ENCODE measurements at regions not wholly inside any gene's neighbourhood (a gene's known extent, or its start where the extent isn't known, plus 50 kb on each side); places are given as distances from the start of the nearest gene placed in this dataset.

DNA sequence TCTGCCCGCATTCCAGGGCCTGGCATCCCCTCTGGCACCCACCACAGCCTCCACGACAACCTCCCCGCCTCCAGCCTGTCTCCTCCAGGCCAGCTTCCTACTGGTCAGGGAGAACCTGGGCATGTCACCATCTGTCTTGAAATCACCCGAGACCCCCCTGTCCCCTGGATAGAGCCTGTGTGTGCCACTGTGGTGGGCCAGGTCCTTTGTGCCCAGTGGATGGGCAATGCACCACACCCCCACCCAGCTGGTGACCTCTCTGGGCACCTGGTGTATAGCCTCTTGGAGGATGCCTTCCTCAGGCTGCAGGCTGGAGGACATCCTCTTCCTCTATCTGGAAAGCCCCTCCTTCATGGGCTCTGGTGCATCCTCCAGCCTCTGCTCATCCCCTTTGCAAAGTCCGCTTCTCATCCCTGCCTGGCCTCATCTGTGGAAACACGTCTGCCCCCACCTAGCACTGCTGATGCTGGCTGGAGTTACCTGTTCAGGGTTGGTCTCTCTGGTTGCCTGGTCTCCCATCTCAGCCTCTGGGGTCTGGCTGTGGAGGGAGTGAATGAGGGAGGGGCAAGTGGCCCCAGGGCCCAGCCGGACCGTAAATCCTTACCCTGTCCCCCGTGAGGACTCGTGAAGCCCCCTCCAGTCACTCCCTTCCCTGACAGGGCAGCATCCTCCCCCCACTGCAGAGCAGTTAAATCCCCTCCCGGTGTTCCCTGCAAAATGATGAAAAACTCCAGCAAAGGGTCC is 589.6 kb downstream of the TBC1D22A start:
- DNase-seq (ENCODE audit: low spot score) (no peak), ATAC-seq (no peak)
- H3K36me3 Mint-ChIP-seq (ENCODE audit: low read depth), result peaks cover 41% of the 10 kb centered on the region
- no peak overlapping the region for H3K27ac Mint-ChIP-seq
- Histone ChIP-seq H3K79me2 (replicated peaks; ENCODE audit: insufficient read depth) (no peaks in the 10 kb centered on the region), H3K27me3 (ENCODE audit: insufficient read depth) (no peaks in the 10 kb centered on the region), H3K36me3 (ENCODE audit: insufficient read depth) (no peaks in the 10 kb centered on the region), H3F3A (replicated peaks; ENCODE audit: low read depth) (no peaks in the 10 kb centered on the region), H3K9me2 (ENCODE audit: insufficient read depth) (no peaks in the 10 kb centered on the region), H3K4me3 (no peak overlapping the region), H3K4me1 (ENCODE audit: insufficient read depth) (no peaks in the 10 kb centered on the region), H4K20me1 (replicated peaks; ENCODE audit: insufficient read depth) (no peaks in the 10 kb centered on the region), H3K4me2 (no peak overlapping the region), H2AFZ (no peak overlapping the region), H3K27ac (ENCODE audit: low read depth) (no peak overlapping the region)
- TF ChIP-seq, protein P1, sequence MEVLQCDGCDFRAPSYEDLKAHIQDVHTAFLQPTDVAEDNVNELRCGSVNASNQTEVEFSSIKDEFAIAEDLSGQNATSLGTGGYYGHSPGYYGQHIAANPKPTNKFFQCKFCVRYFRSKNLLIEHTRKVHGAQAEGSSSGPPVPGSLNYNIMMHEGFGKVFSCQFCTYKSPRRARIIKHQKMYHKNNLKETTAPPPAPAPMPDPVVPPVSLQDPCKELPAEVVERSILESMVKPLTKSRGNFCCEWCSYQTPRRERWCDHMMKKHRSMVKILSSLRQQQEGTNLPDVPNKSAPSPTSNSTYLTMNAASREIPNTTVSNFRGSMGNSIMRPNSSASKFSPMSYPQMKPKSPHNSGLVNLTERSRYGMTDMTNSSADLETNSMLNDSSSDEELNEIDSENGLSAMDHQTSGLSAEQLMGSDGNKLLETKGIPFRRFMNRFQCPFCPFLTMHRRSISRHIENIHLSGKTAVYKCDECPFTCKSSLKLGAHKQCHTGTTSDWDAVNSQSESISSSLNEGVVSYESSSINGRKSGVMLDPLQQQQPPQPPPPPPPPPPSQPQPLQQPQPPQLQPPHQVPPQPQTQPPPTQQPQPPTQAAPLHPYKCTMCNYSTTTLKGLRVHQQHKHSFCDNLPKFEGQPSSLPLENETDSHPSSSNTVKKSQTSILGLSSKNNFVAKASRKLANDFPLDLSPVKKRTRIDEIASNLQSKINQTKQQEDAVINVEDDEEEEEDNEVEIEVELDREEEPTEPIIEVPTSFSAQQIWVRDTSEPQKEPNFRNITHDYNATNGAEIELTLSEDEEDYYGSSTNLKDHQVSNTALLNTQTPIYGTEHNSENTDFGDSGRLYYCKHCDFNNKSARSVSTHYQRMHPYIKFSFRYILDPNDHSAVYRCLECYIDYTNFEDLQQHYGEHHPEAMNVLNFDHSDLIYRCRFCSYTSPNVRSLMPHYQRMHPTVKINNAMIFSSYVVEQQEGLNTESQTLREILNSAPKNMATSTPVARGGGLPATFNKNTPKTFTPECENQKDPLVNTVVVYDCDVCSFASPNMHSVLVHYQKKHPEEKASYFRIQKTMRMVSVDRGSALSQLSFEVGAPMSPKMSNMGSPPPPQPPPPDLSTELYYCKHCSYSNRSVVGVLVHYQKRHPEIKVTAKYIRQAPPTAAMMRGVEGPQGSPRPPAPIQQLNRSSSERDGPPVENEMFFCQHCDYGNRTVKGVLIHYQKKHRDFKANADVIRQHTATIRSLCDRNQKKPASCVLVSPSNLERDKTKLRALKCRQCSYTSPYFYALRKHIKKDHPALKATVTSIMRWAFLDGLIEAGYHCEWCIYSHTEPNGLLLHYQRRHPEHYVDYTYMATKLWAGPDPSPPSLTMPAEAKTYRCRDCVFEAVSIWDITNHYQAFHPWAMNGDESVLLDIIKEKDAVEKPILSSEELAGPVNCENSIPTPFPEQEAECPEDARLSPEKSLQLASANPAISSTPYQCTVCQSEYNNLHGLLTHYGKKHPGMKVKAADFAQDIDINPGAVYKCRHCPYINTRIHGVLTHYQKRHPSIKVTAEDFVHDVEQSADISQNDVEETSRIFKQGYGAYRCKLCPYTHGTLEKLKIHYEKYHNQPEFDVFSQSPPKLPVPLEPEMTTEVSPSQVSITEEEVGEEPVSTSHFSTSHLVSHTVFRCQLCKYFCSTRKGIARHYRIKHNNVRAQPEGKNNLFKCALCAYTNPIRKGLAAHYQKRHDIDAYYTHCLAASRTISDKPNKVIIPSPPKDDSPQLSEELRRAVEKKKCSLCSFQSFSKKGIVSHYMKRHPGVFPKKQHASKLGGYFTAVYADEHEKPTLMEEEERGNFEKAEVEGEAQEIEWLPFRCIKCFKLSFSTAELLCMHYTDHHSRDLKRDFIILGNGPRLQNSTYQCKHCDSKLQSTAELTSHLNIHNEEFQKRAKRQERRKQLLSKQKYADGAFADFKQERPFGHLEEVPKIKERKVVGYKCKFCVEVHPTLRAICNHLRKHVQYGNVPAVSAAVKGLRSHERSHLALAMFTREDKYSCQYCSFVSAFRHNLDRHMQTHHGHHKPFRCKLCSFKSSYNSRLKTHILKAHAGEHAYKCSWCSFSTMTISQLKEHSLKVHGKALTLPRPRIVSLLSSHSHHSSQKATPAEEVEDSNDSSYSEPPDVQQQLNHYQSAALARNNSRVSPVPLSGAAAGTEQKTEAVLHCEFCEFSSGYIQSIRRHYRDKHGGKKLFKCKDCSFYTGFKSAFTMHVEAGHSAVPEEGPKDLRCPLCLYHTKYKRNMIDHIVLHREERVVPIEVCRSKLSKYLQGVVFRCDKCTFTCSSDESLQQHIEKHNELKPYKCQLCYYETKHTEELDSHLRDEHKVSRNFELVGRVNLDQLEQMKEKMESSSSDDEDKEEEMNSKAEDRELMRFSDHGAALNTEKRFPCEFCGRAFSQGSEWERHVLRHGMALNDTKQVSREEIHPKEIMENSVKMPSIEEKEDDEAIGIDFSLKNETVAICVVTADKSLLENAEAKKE (CRISPR knock-in tag; IDR thresholded peaks at IDR 0.05), result no peak
- TF ChIP-seq CREB1 (CRISPR knock-in tag; IDR thresholded peaks at IDR 0.05; ENCODE audit: low read depth) (no peak), STAT1 (IDR thresholded peaks at IDR 0.05; ENCODE audit: unreplicated experiment) (no peak), ZNF331 (CRISPR knock-in tag; IDR thresholded peaks at IDR 0.05; ENCODE audit: low read depth) (no peak), POLR2AphosphoS5 (IDR thresholded peaks at IDR 0.05; ENCODE audit: low read depth) (no peak), NANOG (IDR thresholded peaks at IDR 0.05; ENCODE audit: borderline replicate concordance) (no peak), ZNF114 (CRISPR knock-in tag; IDR thresholded peaks at IDR 0.05) (no peak), JUNB (IDR thresholded peaks at IDR 0.05; ENCODE audit: unreplicated experiment) (no peak), EZH2 (IDR thresholded peaks at IDR 0.05; ENCODE audit: low read depth, unreplicated experiment) (no peak), EZH2phosphoT487 (IDR thresholded peaks at IDR 0.05; ENCODE audit: unreplicated experiment) (no peak)
- TF ChIP-seq, protein P2, sequence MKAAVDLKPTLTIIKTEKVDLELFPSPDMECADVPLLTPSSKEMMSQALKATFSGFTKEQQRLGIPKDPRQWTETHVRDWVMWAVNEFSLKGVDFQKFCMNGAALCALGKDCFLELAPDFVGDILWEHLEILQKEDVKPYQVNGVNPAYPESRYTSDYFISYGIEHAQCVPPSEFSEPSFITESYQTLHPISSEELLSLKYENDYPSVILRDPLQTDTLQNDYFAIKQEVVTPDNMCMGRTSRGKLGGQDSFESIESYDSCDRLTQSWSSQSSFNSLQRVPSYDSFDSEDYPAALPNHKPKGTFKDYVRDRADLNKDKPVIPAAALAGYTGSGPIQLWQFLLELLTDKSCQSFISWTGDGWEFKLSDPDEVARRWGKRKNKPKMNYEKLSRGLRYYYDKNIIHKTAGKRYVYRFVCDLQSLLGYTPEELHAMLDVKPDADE (IDR thresholded peaks at IDR 0.05), result no peak
- TF ChIP-seq, protein P3, sequence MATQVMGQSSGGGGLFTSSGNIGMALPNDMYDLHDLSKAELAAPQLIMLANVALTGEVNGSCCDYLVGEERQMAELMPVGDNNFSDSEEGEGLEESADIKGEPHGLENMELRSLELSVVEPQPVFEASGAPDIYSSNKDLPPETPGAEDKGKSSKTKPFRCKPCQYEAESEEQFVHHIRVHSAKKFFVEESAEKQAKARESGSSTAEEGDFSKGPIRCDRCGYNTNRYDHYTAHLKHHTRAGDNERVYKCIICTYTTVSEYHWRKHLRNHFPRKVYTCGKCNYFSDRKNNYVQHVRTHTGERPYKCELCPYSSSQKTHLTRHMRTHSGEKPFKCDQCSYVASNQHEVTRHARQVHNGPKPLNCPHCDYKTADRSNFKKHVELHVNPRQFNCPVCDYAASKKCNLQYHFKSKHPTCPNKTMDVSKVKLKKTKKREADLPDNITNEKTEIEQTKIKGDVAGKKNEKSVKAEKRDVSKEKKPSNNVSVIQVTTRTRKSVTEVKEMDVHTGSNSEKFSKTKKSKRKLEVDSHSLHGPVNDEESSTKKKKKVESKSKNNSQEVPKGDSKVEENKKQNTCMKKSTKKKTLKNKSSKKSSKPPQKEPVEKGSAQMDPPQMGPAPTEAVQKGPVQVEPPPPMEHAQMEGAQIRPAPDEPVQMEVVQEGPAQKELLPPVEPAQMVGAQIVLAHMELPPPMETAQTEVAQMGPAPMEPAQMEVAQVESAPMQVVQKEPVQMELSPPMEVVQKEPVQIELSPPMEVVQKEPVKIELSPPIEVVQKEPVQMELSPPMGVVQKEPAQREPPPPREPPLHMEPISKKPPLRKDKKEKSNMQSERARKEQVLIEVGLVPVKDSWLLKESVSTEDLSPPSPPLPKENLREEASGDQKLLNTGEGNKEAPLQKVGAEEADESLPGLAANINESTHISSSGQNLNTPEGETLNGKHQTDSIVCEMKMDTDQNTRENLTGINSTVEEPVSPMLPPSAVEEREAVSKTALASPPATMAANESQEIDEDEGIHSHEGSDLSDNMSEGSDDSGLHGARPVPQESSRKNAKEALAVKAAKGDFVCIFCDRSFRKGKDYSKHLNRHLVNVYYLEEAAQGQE (IDR thresholded peaks at IDR 0.05; ENCODE audit: unreplicated experiment), result no peak
- TF ChIP-seq, protein P4, sequence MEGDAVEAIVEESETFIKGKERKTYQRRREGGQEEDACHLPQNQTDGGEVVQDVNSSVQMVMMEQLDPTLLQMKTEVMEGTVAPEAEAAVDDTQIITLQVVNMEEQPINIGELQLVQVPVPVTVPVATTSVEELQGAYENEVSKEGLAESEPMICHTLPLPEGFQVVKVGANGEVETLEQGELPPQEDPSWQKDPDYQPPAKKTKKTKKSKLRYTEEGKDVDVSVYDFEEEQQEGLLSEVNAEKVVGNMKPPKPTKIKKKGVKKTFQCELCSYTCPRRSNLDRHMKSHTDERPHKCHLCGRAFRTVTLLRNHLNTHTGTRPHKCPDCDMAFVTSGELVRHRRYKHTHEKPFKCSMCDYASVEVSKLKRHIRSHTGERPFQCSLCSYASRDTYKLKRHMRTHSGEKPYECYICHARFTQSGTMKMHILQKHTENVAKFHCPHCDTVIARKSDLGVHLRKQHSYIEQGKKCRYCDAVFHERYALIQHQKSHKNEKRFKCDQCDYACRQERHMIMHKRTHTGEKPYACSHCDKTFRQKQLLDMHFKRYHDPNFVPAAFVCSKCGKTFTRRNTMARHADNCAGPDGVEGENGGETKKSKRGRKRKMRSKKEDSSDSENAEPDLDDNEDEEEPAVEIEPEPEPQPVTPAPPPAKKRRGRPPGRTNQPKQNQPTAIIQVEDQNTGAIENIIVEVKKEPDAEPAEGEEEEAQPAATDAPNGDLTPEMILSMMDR (conservative IDR thresholded peaks at IDR 0.05; ENCODE audit: low read depth in 2 of 2), result no peak
- H3K27me3 Mint-ChIP-seq (ENCODE audit: insufficient read depth, low read depth, poor library complexity), result peaks cover 6% of the 10 kb centered on the region
- peaks cover 97% of the 10 kb centered on the region for H3K9me3 Mint-ChIP-seq
- no peaks in the 10 kb centered on the region for H3K4me1 Mint-ChIP-seq
- no peak overlapping the region for H3K4me3 Mint-ChIP-seq

Data from GM23338 (cell line).